ENCODE measurements at regions not wholly inside any gene's neighbourhood (a gene's known extent, or its start where the extent isn't known, plus 50 kb on each side); places are given as distances from the start of the nearest gene placed in this dataset.

DNA sequence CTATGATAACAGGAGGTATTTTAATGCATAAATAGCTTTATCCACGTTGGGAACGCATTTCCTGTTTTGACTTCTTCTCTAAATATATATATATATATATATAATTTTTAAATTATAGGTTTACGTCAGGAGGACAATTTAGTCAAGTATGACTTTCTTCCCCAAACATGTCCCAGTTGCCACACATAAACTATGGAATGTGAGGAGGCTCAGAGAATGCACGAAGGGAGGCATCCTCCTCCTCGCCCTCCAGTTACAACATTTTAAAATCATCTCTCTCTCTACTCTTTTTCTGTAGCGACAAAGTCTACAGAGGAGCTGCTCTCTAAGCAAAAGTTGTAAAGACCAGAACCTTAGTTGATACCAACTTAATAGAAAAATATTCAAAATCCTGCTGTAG, 106.9 kb upstream of the LYZL1 start:
- no peak for DNase-seq

DNA sequence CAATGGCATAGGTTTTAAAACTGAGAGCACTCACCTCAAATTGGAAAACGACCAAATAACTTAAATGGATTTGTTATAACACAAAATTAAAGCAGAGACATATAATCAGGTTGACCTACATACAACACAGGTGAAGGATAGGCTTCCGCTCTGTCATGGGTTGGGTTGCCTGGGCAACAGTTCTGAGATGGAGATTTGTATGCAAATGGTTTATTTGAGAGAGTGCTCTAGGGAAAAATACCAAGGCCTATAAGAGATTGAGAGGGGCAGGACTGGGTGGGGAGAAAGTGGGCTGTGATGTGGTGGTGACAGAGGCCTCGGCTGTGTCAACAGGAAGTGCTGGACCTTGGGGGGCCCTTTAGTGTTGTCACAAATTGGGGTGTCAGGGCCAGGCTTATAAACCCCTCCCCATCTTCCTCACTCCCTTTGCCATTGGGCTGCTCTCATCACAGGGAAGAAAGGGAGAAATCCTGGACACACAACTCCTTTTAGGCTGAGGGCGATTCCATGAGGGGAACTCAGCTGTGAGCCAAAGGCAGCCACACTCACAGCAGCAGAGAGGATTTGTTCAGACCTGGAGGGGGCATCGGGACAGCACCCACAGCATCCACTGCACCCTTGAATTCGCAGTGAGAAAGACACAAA, 105.4 kb upstream of the LYZL1 start:
- DNase-seq, result no peak

- DNase-seq, result no peak
Observed at GRCh38 chr10:29184205-29185000, 104.5 kb upstream of the LYZL1 start.

DNA sequence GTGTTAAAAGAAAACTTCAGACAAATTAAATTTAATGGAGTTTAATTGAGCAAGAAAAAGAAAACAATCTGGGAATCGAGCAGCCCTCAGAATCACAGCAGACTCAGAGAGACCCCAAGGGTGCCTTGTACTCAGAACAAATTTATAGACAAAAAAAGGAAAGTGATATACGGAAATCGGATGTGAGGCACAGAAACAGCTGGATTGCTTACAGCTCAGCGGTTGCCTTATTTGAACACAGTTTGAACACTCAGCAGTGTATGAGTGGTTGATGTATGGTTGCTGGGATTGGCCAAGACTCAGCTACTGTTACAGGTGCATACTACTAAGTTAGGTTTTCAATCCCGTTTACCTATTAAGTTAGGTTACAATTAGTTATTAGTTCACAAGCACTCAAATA, 103.8 kb upstream of the LYZL1 start:
- DNase-seq, result no peak

GRCh38 chr10:29186221-29186620, 102.6 kb upstream of the LYZL1 start:
- no peak for DNase-seq

- no peak for DNase-seq
Observed at GRCh38 chr10:29189256-29189655, 99.6 kb upstream of the LYZL1 start.

- no peak for DNase-seq
Observed at GRCh38 chr10:29191674-29192073, 97.2 kb upstream of the LYZL1 start.

GRCh38 chr10:29199339-29199738, 89.5 kb upstream of the LYZL1 start:
- no peak for DNase-seq

GRCh38 chr10:29199941-29200679, 88.8 kb upstream of the LYZL1 start:
- no peak for DNase-seq

- no peak for DNase-seq
Observed at GRCh38 chr10:29202386-29202940, 86.4 kb upstream of the LYZL1 start.

- no peak for DNase-seq
Observed at GRCh38 chr10:29203432-29203831, 85.4 kb upstream of the LYZL1 start.

DNA sequence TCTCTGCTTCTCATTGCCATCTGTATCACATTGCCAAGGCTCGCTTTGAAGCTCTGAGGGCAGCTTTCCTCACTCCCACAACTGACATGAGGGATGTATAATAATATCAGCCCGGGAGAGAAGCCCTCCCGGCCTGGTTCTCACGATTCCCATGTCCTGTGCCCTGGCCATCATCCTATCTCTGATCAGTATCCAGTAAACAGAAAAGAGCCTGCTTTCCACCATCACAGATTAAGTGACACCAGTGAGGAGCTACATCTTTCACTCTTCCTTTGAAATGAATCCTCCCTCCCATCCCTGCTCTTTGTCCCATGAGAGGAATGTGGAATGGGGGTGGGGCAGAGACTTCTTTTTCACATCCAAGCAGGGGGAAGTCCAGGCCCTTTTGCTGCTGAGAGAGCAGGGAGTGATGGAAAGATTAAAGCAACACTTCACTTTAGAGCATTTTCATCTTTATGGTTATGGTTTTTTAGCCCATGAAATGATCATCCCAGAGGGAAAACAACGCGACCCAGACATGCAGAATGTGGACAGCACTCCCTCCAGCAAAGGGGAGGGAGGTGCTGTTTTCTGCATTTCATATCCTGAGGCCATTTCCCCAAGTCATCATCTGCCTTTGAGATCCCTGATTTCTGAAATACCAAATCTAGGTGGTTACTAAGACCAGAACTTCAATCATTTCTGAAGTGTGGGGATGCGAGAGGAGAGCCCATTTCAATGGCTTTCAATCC, 84.6 kb upstream of the LYZL1 start:
- no peak for DNase-seq

GRCh38 chr10:29205787-29206186, 83.1 kb upstream of the LYZL1 start:
- DNase-seq, result no peak

GRCh38 chr10:29208845-29209244, 80.0 kb upstream of the LYZL1 start:
- DNase-seq, result no peak

GRCh38 chr10:29209830-29210229, 79.0 kb upstream of the LYZL1 start:
- no peak for DNase-seq

DNA sequence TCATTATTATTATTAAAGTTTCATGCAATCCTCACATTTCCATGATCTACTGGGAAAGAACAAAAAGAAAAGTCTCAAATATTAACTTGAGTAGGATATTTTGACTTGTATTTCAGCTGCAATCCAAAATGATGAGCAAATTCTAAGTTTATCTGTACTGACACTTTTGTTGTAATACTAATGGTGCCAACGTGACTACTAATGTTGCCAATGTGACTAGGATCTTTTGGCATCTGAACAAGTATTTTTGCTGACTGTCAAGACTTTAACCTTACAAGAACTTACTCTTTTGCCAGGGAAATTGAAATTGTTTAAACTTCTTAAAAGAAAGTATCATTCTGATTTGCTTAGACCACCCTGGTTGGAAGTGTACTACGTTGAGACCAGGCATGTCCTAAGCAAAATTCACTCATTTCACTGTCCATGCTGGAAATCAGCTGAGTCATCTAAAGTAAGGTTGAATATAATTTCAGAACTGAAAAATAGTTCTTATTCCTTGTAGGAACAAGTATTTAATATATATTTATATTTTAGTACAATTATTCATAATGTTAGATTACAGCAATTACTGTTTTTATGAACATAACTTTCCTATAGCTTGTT, 78.5 kb upstream of the LYZL1 start:
- no peak for DNase-seq

DNA sequence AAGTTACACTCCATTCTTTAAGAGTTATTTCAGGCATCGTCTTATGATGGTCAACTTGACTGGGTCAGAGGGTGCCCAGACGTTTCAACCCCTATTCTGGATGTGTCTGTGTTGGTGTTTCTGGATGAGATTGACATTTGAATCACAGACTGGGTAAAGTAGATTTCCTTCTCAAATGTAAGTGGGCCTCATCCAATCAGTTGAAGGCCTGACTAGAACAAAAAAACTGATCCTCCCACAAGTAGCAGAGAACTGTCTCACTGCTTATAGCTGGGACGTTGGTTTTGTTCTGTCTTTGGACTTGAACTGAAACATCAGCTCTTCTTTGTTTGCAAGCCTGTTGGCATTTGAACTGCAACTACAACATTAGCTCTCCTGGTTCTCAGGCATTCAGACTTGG, 76.3 kb upstream of the LYZL1 start:
- no peak for DNase-seq

GRCh38 chr10:29214551-29214950, 74.3 kb upstream of the LYZL1 start:
- no peak for DNase-seq

DNA sequence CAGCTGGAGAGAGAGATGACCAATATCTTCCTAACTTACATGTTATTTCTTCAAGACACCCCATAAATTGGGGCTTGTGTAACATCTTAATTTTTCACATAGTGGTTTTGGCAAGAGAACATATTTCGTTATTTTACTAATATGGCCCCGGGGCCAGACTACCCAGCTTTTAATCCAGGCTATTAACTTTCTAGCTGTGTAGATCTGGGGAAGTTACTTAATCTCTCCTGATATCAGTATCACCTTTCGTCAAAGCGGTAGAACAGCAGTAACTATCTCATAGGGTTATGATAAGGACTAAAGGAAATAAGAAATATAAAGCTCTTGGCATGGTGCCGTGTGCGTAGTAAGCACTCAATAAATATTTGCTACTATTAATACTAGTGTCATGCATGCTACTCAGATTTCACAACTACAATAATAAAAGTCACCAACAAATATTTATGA, 71.6 kb upstream of the LYZL1 start:
- no peak for DNase-seq

DNA sequence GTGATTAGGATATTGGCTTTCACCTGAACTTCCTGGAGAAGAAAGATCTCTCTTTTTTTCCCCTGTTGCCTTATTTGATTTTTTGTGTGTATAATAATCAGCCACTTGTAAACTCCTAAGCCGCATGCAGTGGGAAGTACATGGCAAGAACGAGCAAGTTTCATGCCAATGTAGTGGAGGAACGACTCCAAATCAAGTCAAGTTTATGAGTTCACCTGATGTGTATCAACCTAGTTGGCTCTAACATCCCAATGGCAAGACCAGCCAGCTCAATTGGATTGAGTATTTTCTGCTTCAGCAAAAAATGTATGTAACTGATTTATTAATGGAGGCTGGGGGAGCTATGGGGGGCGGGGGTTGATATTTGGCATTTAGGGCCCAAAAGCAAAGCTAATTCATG, 65.5 kb upstream of the LYZL1 start:
- no peak for DNase-seq

- no peak for DNase-seq
Observed at GRCh38 chr10:29224631-29225030, 64.2 kb upstream of the LYZL1 start.

DNA sequence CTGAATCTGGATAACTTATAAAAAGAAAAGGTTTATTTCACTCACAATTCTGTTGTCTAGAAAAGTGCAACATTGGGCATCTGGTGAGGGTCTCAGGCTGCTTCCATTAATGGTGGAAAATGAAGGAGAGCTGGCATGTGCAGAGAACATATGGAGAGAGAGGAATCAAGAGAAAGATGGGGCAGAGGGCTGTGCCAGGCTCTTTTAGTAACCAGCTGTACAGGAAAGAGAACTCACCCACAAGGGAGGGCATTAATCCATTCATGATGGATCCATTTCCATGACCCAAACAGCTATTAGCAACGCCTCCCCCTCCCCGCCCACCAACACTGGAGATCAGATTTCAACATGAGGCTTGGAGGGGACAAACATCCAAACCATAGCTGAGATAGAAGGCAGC, 61.7 kb upstream of the LYZL1 start:
- no peak for DNase-seq

GRCh38 chr10:29228562-29228961, 60.3 kb upstream of the LYZL1 start:
- DNase-seq, result no peak

Data from NCI-H1105 treated with DMSO at 0.1 percent for 48 hours (cell line).